GM13977 (cell line): ENCODE measurements at regions not wholly inside any gene's neighbourhood (a gene's known extent, or its start where the extent isn't known, plus 50 kb on each side); places are given as distances from the start of the nearest gene placed in this dataset.
"Not testable (repeated sequence)": the region's sequence is repeated elsewhere in the genome, so short reads cannot be mapped to it uniquely, and the experiment has no call there.

Experiments used
- DNase-seq: peaks from one replicate; pipeline ENCODE4 v3.0.0; 2012; ENCODE audit warnings: low spot score
- in situ Hi-C: fragments of 300-500 bp; cut with MboI; formaldehyde crosslinking; loops from one replicate; pipeline ENCODE4 v1.12.0; 2022; ENCODE audit warnings: low sequenced_read_pairs, low pct_unique_long_range_greater_than_20kb, mixed read lengths, inconsistent platforms; ENCODE audit not compliant: unreplicated experiment
- TF ChIP-seq, protein P1 (sequence below): IDR thresholded peaks from 2 replicates; pipeline ENCODE4 v1.5.1; 2012; ENCODE audit warnings: mild to moderate bottlenecking, control low read depth; ENCODE audit not compliant: insufficient read depth; ENCODE audit errors: extremely low read depth, missing control alignments

DNA sequence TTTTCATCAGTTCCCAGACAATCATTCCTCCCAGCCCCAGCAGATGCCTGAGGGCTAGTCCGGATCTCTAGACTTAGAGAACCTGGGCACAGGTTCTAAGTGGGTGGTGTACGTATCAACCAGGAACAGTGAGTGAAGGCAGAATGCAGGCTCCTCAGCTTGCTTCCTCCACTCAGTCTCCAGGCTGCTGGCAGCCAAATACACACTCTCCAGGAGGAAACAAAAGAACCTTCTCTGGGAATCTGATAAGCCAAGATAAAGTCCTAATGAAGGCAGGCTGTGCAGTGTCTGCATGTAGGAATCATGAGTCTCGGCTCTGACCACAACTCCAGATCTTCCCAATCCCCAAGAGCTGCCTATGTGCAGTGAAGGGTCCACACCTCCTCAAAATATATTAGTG is 245.7 kb downstream of the SP3 start:
- TF ChIP-seq, protein P1, sequence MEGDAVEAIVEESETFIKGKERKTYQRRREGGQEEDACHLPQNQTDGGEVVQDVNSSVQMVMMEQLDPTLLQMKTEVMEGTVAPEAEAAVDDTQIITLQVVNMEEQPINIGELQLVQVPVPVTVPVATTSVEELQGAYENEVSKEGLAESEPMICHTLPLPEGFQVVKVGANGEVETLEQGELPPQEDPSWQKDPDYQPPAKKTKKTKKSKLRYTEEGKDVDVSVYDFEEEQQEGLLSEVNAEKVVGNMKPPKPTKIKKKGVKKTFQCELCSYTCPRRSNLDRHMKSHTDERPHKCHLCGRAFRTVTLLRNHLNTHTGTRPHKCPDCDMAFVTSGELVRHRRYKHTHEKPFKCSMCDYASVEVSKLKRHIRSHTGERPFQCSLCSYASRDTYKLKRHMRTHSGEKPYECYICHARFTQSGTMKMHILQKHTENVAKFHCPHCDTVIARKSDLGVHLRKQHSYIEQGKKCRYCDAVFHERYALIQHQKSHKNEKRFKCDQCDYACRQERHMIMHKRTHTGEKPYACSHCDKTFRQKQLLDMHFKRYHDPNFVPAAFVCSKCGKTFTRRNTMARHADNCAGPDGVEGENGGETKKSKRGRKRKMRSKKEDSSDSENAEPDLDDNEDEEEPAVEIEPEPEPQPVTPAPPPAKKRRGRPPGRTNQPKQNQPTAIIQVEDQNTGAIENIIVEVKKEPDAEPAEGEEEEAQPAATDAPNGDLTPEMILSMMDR, result no peak
- no peak for DNase-seq
- in situ Hi-C loops, result no loop called here

DNA sequence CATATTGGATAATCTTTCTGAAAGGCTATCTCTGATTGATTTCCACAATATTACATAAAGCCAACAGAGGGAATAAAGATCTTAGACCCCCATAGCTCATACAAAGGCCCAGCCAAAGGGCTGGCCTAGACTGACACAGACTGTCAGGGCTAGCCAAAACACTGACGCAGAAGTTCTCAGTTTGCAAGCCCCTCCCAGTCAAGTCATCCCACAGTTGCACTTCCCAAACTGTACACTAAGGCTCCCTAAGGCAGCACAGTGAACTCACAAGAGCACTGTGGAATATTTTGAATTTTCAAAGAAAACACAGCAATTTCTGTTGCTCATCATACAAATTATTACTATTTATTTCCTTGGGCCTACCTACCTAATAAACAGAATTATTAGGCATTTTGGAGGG is 244.9 kb downstream of the SP3 start:
- in situ Hi-C loops, result no loop called here
- DNase-seq, result no peak
- TF ChIP-seq, protein P1, result no peak

DNA sequence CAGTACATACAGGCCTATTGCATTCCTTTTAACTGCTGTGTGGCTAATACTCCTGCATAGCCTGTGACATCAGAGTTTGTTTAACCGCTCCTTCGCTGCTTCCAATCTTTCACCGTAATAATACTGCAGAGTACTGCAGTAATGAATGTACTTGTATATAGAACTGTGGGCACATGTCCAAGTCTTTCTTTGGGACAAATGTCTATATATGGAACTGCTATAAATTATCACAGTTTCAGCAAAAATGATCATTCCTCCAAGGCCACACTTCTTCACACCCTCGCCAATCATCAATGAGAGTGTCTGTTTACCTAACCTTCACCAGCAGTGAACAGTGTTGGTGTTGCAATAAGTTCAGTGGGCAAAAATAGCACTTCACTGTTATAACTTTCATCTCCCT is 230.4 kb downstream of the SP3 start:
- in situ Hi-C loops, result no loop called here
- DNase-seq, result no peak

DNA sequence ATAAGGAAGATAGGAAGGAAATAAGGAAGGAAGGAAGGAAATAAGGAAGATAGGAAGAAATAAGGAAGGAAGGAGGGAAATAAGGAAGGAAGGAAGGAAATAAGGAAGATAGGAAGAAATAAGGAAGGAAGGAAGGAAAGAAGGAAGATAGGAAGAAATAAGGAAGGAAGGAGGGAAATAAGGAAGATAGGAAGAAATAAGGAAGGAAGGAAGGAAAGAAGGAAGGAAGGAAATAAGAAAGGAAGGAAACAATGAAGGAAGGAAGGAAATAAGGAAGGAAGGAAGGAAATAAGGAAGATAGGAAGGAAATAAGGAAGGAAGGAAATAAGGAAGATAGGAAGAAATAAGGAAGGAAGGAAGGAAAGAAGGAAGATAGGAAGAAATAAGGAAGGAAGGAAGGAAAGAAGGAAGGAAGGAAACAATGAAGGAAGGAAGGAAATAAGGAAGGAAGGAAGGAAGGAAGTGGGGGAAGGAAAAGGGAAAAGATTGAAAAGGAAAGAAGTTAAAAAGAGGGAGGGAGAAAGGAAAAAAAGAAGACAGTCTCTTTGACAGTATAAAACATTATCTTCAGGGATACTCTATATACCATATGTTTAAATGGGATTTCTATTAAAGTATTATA is 227.1 kb downstream of the SP3 start:
- DNase-seq, result not testable (repeated sequence)

More for the DNA sequence above, 230.4 kb downstream of the SP3 start:
- TF ChIP-seq, protein P1, result no peak

DNA sequence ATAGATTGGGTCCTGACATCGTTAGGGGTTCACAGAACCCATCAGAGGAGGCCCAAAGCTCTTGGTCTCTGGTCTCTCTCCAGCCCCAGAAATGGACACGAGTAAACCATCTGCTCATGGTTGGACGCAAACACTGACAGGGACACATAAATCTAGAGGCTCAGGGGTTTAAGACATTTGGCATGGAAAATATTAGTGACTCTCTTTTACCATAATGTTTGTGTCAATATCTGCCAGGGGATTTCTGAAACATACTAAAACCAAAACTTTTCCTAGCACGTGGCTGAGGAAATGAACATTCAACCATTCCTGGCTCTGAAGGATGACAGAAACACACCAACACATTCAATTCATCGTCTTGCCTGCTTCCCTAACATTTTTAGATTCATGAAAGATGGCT is 226.2 kb downstream of the SP3 start:
- DNase-seq, result no peak
- TF ChIP-seq, protein P1, result no peak
- in situ Hi-C loops, result no loop called here

More for the DNA sequence above, 227.1 kb downstream of the SP3 start:
- in situ Hi-C loops, result not testable (repeated sequence)

DNA sequence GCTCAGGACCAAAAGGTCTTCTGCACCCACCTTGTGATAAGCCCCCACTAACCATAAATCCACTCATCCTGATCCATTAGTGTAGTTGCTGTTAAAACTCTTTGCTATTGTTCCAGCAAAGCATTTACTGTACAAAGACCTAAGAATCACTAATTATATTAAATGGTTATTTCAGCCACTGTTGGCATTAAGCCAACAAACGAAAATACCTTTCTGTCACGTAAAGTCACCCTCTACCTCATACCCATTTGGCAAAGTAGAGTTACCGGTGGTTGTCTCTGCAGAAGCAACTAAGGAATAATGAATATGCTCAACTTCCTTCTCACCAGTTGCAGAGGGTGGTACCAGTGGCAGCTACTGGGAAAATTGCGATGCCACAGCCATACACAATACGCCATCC is 224.5 kb downstream of the SP3 start:
- no peak for DNase-seq
- in situ Hi-C loops, result no loop called here
- TF ChIP-seq, protein P1, result no peak

DNA sequence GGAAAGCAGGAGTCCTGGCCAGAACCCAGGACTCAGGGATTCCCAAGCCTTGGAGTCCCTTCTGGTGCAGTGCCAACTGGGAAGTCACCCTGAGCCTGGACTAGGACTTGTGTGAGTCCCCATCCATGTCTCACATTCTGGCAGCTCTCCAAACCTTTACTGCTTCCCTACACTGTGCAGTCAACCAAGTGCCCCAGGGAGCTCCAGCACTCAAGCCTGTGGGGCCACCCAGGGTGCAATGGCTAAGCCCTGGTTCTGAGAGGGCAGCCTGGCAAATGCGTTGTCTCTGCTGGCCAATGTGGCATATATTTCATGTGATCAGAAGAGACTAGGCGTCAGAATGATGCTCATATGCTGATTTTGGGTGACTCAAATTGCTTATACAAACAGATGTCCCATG is 223.4 kb downstream of the SP3 start:
- TF ChIP-seq, protein P1, result no peak
- in situ Hi-C loops, result no loop called here
- no peak for DNase-seq
